Activated CD8-positive, alpha-beta memory T cell treated with anti-CD3 and anti-CD28 coated beads for 4 hours (primary cell): ENCODE measurements at regions not wholly inside any gene's neighbourhood (a gene's known extent, or its start where the extent isn't known, plus 50 kb on each side); places are given as distances from the start of the nearest gene placed in this dataset.
"Not testable (repeated sequence)": the region's sequence is repeated elsewhere in the genome, so short reads cannot be mapped to it uniquely, and the experiment has no call there.

Source experiments
- DNase-seq, 2 donors: peaks; one replicate each; pipeline ENCODE4 v3.0.0-alpha.2; 2020; ENCODE audit warnings: low read depth in 2 of 2

- no peak for DNase-seq
These were observed 168.9 kb upstream of the SALL3 start for GRCh38 chr18:78810706-78811105.

DNA sequence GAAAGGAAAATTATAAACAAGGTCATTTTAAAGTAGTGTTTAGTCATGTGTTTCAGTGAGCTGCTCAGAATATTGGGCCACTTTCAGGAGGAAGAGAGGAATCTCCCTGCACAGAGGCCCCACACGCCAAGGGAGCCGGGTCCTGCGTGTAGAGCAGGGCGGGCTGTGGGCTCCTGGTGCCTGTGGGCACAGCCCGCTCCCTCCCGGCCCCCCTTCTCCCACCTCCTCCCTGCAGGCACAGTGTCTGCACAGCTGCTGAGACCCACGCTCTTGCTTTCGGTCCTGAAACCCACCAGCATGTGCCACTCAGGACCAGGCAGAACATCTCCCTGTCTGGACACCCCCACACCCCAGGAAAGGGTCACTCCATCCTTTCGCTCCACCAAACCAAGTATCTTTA is 167.6 kb upstream of the SALL3 start:
- no peak for DNase-seq

DNA sequence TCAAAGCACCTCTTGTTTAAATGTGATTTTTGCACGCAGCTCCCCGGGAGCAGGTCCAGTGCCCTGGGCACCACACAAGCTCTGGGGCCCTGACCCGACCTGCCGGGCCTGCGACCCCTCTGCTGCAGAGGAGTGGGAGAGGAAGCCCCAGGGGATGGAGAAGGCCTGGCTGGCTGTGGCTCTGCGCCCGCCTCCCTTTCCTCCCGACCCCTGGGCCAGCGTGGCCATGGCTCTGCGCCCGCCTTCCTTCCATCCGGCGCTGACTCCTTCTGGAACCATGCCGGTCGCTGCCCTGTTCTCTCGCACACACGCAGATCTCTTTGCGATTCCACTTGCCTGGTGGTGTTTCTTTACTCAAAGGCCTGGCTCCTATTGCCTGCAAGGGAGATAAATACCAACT is 166.5 kb upstream of the SALL3 start:
- no peak for DNase-seq

GRCh38 chr18:78813936-78814710 is 165.5 kb upstream of the SALL3 start:
- DNase-seq: no peak

- no peak for DNase-seq
These were observed 164.9 kb upstream of the SALL3 start for GRCh38 chr18:78814766-78815165.

DNA sequence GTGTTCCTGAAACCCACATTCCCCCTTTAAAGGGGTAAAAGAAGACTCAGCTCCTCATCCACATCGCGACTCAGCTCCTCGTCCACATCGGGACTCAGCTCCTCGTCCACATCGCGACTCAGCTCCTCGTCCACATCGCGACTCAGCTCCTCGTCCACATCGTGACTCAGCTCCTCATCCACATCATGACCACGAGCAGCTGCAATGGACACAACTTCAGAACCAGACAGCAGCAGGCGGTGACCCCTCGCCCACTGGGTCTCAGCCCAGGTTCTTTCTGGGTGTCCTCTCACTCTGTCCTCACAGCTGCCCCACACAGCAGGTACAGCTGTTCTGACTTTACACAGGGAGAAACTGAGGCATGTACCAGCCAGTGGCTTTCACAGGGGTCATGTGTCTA is 163.5 kb upstream of the SALL3 start:
- DNase-seq: no peak

GRCh38 chr18:78816916-78817315 is 162.7 kb upstream of the SALL3 start:
- DNase-seq: no peak

- DNase-seq: no peak
These were observed 161.1 kb upstream of the SALL3 start for GRCh38 chr18:78818495-78818894.

DNA sequence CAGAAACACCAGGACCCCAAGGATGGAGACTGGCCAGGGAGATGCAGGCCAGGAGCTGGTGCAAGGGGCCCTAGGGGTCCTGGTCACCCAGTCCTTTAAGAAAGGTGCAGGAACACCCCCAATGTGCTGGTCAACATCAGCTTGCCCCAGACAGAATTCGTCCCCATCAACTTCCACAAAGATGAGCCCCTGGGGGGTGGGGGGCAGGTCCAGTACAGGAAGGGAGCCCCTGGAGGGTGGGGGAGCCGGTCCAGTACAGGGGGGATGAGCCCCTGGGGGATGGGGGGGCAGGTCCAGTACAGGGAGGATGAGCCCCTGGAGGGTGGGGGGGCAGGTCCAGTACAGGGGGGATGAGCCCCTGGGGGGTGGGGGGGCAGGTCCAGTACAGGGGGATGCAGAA is 160.7 kb upstream of the SALL3 start:
- no peak for DNase-seq

- DNase-seq: no peak
These were observed 159.3 kb upstream of the SALL3 start for GRCh38 chr18:78820161-78820834.

DNA sequence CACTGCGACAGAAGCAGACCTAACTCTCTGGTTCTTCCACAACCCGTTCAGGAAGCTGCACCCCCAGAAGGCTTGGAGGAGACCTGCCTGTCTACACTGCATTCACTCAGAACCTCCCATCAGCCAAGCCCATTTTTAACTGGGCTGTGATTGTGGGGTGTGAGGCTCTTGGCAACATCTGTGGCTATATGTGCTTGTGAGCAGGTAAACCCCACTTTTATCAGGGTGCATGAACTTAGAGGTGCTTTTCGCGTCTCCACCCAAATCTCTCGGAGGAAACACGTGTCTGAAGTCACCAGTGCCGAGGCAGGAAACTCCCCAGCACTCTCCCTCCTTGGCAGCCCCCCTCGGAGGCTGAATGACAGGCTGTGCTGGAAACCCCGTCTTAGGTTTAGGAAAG is 158.2 kb upstream of the SALL3 start:
- no peak for DNase-seq

- DNase-seq: no peak
These were observed 157.3 kb upstream of the SALL3 start for GRCh38 chr18:78822171-78822948.

DNA sequence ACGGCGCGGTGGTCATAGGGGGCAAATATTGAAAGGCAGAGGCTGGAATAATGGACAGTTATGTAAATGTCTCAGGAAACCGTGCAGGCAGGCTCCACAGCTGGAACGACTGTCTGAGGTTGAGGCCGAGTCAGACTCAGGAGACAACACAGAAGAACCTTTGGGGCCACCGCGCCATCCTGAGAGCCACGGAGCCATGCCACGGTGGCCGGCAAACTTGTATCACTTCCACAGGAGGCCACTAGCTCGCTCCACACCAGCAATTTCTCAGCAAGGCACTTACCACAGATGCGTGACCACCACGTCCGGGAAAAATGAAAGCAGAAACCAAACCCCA is 156.7 kb upstream of the SALL3 start:
- DNase-seq: no peak

DNA sequence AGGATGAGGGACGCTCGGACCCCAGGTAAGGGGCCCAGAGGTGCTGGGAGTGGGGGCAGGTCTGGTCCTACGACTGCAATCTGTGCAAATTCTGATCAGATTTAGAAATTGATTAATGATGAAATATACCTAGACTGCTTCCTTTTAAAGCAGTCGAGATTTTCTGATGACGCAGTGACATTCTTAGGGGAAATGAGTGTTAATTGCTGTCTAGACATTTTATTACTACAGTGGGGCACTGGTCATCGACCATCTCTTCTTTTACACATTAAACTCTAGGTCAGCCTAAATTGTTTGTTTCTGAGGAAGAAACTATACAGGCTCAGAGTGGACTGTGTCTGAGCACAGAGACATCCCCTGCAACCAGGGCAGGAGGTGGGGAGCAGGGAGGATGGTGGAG is 154.4 kb upstream of the SALL3 start:
- no peak for DNase-seq

- no peak for DNase-seq
These were observed 153.0 kb upstream of the SALL3 start for GRCh38 chr18:78826631-78827030.

DNA sequence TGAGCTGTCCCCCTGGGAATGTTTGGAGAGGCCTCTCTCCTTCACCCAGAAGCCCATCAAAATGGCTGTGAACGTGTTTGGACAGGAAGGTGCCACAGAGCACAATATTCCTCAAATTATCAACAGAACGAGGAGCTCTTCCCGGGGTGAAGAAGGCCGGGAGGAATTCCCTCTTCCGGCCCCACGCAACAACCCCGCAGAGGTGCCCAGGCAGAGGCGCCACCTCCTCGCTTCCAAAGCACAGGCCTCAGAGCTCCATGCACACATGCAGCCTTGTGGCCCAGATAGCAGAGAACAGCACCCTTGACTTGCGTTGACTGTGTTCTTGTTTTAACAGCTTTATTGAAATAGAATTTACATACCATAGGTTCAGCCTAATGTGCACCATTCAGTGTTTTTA is 152.5 kb upstream of the SALL3 start:
- no peak for DNase-seq

DNA sequence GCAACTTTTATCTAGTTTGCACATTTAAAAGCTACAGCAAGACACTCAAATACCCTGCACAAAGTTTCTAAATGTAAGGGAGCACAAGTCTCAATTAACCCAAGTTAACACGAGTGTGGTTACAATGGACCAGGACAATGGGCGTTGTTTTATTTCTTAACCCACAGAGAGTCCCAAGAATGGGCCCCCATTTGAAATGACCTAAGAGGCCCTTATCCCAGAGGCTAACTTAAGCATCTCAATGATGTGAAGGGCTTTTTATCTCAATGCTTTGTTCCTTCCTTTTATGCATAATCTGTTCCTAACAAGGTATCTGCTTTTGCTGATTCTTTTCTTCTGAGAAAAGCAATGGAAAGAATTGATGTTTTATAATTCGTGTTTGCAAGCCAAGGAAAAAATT is 151.5 kb upstream of the SALL3 start:
- no peak for DNase-seq

GRCh38 chr18:78829026-78829425 is 150.6 kb upstream of the SALL3 start:
- not testable (repeated sequence) for DNase-seq

GRCh38 chr18:78830161-78830560 is 149.5 kb upstream of the SALL3 start:
- no peak for DNase-seq

GRCh38 chr18:78830826-78831225 is 148.8 kb upstream of the SALL3 start:
- DNase-seq: no peak

GRCh38 chr18:78831603-78832002 is 148.0 kb upstream of the SALL3 start:
- DNase-seq: no peak

DNA sequence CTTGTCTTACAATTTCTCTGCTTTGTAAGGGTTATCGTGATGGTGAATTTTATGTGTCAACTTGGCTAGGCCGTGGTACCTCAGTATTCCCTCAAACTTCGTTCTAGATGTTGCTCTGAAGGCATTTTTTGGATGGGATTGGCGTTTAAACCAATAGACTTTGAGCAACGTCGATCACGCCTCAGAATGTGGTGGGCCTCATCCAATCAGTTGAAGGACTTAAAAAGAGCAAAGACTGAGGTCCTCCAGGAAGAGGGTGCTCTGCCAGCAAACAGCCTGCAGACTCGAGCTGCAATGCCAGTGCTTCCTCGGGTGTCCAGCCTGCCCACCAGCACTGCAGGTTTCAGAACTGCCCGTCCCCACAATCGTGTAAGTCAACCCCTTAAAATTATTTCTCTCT is 145.8 kb upstream of the SALL3 start:
- DNase-seq: no peak

- no peak for DNase-seq
These were observed 142.8 kb upstream of the SALL3 start for GRCh38 chr18:78836838-78837237.
